Liver (tissue), 8 donors: ENCODE measurements at regions not wholly inside any gene's neighbourhood (a gene's known extent, or its start where the extent isn't known, plus 50 kb on each side); places are given as distances from the start of the nearest gene placed in this dataset.

Experiments used
- DNase-seq: peaks from one replicate; pipeline ENCODE4 v3.0.0-alpha.2; 2017; ENCODE audit warnings: low spot score
- H3K27ac ChIP-seq, 2 donors: one replicate each; pipeline ENCODE4 v1.7.0; 2013; ENCODE audit warnings: inconsistent platforms in 2 of 2, low read length in 2 of 2, control low read depth in 1 of 2, low read depth in 1 of 2, mild to moderate bottlenecking in 1 of 2
- H3K27me3 ChIP-seq, 4 donors: one replicate each; pipeline versions ENCODE4 v1.6.1 to v1.7.0; 2013; ENCODE audit warnings: low read length in 3 of 4, inconsistent platforms in 1 of 4, mild to moderate bottlenecking in 1 of 4, moderate library complexity in 1 of 4; ENCODE audit not compliant: control insufficient read depth in 4 of 4, insufficient read depth in 4 of 4
- H3K36me3 ChIP-seq, 4 donors: one replicate each; pipeline versions ENCODE4 v1.6.1 to v1.7.0; 2013; ENCODE audit warnings: low read length in 3 of 4, mild to moderate bottlenecking in 3 of 4, low read depth in 1 of 4, moderate library complexity in 1 of 4; ENCODE audit not compliant: control insufficient read depth in 4 of 4, insufficient read depth in 3 of 4
- H3K4me1 ChIP-seq, 4 donors: one replicate each; pipeline versions ENCODE4 v1.6.1 to v1.7.0; 2013; ENCODE audit warnings: low read length in 3 of 4, mild to moderate bottlenecking in 3 of 4, moderate library complexity in 1 of 4; ENCODE audit not compliant: control insufficient read depth in 4 of 4, insufficient read depth in 4 of 4
- H3K4me3 ChIP-seq, 3 donors: one replicate each; pipeline versions ENCODE4 v1.6.1 to v1.7.0; 2013; ENCODE audit warnings: low read length in 3 of 3, control low read depth in 1 of 3, low read depth in 1 of 3, mild to moderate bottlenecking in 1 of 3
- H3K9ac ChIP-seq, 2 donors: one replicate each; pipeline ENCODE4 v1.7.0; 2013; ENCODE audit warnings: low read length in 2 of 2, mild to moderate bottlenecking in 2 of 2, moderate library complexity in 2 of 2, control low read depth in 1 of 2, low read depth in 1 of 2
- H3K9me3 ChIP-seq, 4 donors: one replicate each; pipeline versions ENCODE4 v1.6.1 to v1.7.0; 2013; ENCODE audit warnings: low read length in 3 of 4; ENCODE audit not compliant: control insufficient read depth in 4 of 4
- ATF3 ChIP-seq: IDR thresholded peaks from 2 replicates; pipeline ENCODE4 v1.6.1; 2016; ENCODE audit warnings: antibody characterized with exemption
- EGR1 ChIP-seq, 2 donors: IDR thresholded peaks; 2 replicates each; pipeline ENCODE4 v1.6.1; 2016 to 2018; ENCODE audit warnings: antibody characterized with exemption in 2 of 2, low read depth in 2 of 2
- GABPA ChIP-seq, 2 donors: IDR thresholded peaks in 1 of 2; conservative IDR thresholded peaks in 1 of 2; 2 replicates each; pipeline ENCODE4 v1.6.1; 2016; ENCODE audit warnings: antibody characterized with exemption in 2 of 2, mild to moderate bottlenecking in 1 of 2, moderate library complexity in 1 of 2
- HNF4A ChIP-seq, 2 donors: conservative IDR thresholded peaks; 2 replicates each; pipeline ENCODE4 v1.6.1; 2016; ENCODE audit warnings: antibody characterized with exemption in 2 of 2, mild to moderate bottlenecking in 2 of 2
- NR2F2 ChIP-seq: IDR thresholded peaks from 2 replicates; pipeline ENCODE4 v1.6.1; 2016; ENCODE audit warnings: antibody characterized with exemption
- RAD21 ChIP-seq, 2 donors: IDR thresholded peaks; 2 replicates each; pipeline ENCODE4 v1.6.1; 2016; ENCODE audit warnings: antibody characterized with exemption in 2 of 2, mild to moderate bottlenecking in 2 of 2
- REST ChIP-seq: IDR thresholded peaks from 2 replicates; pipeline ENCODE4 v1.6.1; 2016; ENCODE audit warnings: antibody characterized with exemption, mild to moderate bottlenecking
- RXRA ChIP-seq, 2 donors: IDR thresholded peaks; 2 replicates each; pipeline ENCODE4 v1.6.1; 2017 to 2018; ENCODE audit warnings: antibody characterized with exemption in 2 of 2, mild to moderate bottlenecking in 1 of 2
- TAF1 ChIP-seq: conservative IDR thresholded peaks from 2 replicates; pipeline ENCODE4 v1.6.1; 2016; ENCODE audit warnings: antibody characterized with exemption, mild to moderate bottlenecking
- YY1 ChIP-seq: IDR thresholded peaks from 2 replicates; pipeline ENCODE4 v1.6.1; 2016; ENCODE audit warnings: antibody characterized with exemption, mild to moderate bottlenecking
- WGBS: extraction: QIAGEN DNeasy Blood & Tissue Kit; methylation state at CpG from one replicate; pipeline ENCODE4 v1.1.7; 2013; 5-methylcytosine and 5-hydroxymethylcytosine counted together
- TF ChIP-seq, protein P1 (sequence below): fragments of 150-350 bp; IDR thresholded peaks from 2 replicates; pipeline ENCODE4 v1.5.1; 2017; ENCODE audit warnings: improper control_type of control experiment, low read depth, low read length; ENCODE audit not compliant: missing input control
- TF ChIP-seq, protein P2 (sequence below): IDR thresholded peaks from 2 replicates; pipeline ENCODE4 v1.6.1; 2016; ENCODE audit warnings: antibody characterized with exemption
- donor health status: healthy.
- donor health status: healthy.
- donor health status: healthy.
- donor health status: healthy.
- donor health status: healthy.

- no peak overlapping the region for H3K27ac ChIP-seq
- no peaks in the 10 kb centered on the region for H3K4me1 ChIP-seq
- no peaks in the 10 kb centered on the region for H3K27me3 ChIP-seq
- H3K4me3 ChIP-seq = no peak overlapping the region
- TF ChIP-seq ATF3 (no peak), EGR1 (IDR thresholded peaks at IDR 0.05; ENCODE audit: low read depth in 2 of 2) (no peak), TAF1 (no peak), REST (no peak), YY1 (no peak), RXRA (IDR thresholded peaks at IDR 0.05) (no peak), HNF4A (conservative IDR thresholded peaks at IDR 0.05) (no peak), GABPA (IDR thresholded peaks at IDR 0.05 in 1 of 2, conservative IDR thresholded peaks at IDR 0.05 in 1 of 2) (no peak)
- TF ChIP-seq, protein P1, sequence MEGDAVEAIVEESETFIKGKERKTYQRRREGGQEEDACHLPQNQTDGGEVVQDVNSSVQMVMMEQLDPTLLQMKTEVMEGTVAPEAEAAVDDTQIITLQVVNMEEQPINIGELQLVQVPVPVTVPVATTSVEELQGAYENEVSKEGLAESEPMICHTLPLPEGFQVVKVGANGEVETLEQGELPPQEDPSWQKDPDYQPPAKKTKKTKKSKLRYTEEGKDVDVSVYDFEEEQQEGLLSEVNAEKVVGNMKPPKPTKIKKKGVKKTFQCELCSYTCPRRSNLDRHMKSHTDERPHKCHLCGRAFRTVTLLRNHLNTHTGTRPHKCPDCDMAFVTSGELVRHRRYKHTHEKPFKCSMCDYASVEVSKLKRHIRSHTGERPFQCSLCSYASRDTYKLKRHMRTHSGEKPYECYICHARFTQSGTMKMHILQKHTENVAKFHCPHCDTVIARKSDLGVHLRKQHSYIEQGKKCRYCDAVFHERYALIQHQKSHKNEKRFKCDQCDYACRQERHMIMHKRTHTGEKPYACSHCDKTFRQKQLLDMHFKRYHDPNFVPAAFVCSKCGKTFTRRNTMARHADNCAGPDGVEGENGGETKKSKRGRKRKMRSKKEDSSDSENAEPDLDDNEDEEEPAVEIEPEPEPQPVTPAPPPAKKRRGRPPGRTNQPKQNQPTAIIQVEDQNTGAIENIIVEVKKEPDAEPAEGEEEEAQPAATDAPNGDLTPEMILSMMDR = no peak
- WGBS = 69% methylated on average over 3 of the region's 3 CpGs
- H3K36me3 ChIP-seq = no peaks in the 10 kb centered on the region
- no peak overlapping the region for H3K9ac ChIP-seq
- H3K9me3 ChIP-seq = no peaks in the 10 kb centered on the region
- no peak for DNase-seq
Measured at GRCh38 chr2:84271977-84272376, 187.1 kb downstream of the SUCLG1 start.

DNA sequence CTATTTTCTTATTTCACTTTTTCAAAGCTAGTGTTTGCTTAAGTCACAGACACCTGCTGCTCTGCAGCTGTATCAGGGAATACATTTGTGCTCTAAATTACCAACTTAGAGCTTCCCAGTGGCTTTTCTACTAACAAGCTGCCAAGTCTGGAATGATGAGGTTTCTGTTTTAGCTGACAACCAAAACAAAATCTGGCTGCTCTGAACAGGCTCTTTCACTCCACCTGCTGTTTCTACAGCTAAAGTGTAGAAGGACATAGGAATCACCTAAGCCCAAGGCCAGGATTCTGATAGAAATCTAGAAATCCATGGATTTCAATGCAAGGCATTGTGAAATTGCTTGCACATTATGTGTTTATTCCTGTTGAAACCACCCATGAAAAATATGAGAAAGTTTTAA lies 201.2 kb downstream of the SUCLG1 start:
- Histone ChIP-seq H3K4me3 (no peak overlapping the region), H3K4me1 (no peaks in the 10 kb centered on the region), H3K27ac (no peak overlapping the region), H3K36me3 (no peaks in the 10 kb centered on the region), H3K9ac (no peak overlapping the region), H3K9me3 (no peaks in the 10 kb centered on the region), H3K27me3 (no peaks in the 10 kb centered on the region)
- TF ChIP-seq RAD21 (IDR thresholded peaks at IDR 0.05) = peak in 1 of 2 donors; percentile 24
- TF ChIP-seq NR2F2 = no peak
- TF ChIP-seq, protein P1 = peak; percentile 2
- TF ChIP-seq, protein P2, sequence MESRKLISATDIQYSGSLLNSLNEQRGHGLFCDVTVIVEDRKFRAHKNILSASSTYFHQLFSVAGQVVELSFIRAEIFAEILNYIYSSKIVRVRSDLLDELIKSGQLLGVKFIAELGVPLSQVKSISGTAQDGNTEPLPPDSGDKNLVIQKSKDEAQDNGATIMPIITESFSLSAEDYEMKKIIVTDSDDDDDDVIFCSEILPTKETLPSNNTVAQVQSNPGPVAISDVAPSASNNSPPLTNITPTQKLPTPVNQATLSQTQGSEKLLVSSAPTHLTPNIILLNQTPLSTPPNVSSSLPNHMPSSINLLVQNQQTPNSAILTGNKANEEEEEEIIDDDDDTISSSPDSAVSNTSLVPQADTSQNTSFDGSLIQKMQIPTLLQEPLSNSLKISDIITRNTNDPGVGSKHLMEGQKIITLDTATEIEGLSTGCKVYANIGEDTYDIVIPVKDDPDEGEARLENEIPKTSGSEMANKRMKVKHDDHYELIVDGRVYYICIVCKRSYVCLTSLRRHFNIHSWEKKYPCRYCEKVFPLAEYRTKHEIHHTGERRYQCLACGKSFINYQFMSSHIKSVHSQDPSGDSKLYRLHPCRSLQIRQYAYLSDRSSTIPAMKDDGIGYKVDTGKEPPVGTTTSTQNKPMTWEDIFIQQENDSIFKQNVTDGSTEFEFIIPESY = no peak
- no peak for DNase-seq
